IgD-negative memory B cell (primary cell): ENCODE measurements at regions not wholly inside any gene's neighbourhood (a gene's known extent, or its start where the extent isn't known, plus 50 kb on each side); places are given as distances from the start of the nearest gene placed in this dataset.

Source experiments
- H3K27ac Mint-ChIP-seq, 3 donors: one replicate each; pipeline ENCODE4 v1.8.0; 2020 to 2022; ENCODE audit warnings: mild to moderate bottlenecking in 3 of 3, mixed read lengths in 3 of 3, moderate library complexity in 1 of 3
- H3K27me3 Mint-ChIP-seq: one replicate; pipeline ENCODE4 v1.8.0; 2021; ENCODE audit warnings: mixed read lengths
- H3K36me3 Mint-ChIP-seq: one replicate; pipeline ENCODE4 v1.8.0; 2020; ENCODE audit warnings: mild to moderate bottlenecking, mixed read lengths
- H3K4me1 Mint-ChIP-seq, 3 donors: one replicate each; pipeline ENCODE4 v1.8.0; 2020 to 2022; ENCODE audit warnings: mixed read lengths in 3 of 3, mild to moderate bottlenecking in 1 of 3
- H3K4me3 Mint-ChIP-seq, 4 donors: one replicate each; pipeline ENCODE4 v1.8.0; 2020 to 2022; ENCODE audit warnings: mild to moderate bottlenecking in 4 of 4, mixed read lengths in 4 of 4, moderate library complexity in 3 of 4
- H3K9me3 Mint-ChIP-seq, 3 donors: one replicate each; pipeline ENCODE4 v1.8.0; 2020 to 2021; ENCODE audit warnings: mixed read lengths in 3 of 3, mild to moderate bottlenecking in 1 of 3

DNA sequence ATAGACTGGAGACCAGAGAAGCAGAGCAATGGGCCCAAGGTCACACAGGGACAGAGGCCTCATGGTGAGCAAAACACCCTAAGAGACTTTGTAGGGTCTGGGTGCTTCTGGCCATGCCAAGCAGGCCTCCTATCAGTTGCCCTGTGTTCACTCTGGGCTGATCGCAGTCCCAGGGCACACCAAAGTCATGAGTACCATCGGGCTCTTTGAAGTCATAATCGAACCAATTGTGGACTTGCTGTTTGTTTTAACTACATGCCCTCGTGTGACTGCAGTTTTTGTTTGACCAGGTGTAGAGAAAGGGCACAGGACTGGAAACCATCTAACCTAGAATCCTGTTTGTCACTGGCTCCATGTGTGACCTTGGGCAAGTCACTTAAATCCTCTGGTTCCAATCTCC, 172.5 kb upstream of the CPEB2 start:
- no peaks in the 10 kb centered on the region for H3K4me1 Mint-ChIP-seq
- no peak overlapping the region for H3K27ac Mint-ChIP-seq
- peaks cover 0 to 2% (median 0%) of the 10 kb centered on the region in 3 donors for H3K9me3 Mint-ChIP-seq

DNA sequence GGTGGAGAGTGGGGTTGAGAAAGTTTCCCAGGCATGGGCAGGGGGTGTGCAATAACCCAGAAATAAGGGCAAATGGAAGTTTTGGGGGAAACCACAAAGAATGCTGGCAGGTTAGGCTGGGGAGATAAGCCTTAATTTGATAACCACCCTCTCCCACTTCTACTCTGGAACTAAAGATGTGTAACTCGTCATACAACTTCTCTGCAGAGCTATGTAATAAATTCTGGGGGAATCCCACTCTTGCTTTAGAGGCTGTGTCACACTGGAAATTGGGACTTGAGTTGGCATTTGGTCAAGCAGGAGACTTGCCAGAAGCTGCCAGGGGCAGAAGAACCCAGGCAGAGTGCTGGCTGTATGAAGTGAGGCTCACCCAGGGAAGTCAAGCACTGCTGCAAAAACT, 170.9 kb upstream of the CPEB2 start:
- Mint-ChIP-seq H3K4me1 (no peaks in the 10 kb centered on the region), H3K36me3 (peaks cover 1% of the 10 kb centered on the region), H3K9me3 (peaks cover 0 to 2% (median 0%) of the 10 kb centered on the region in 3 donors), H3K27ac (no peak overlapping the region), H3K27me3 (no peaks in the 10 kb centered on the region), H3K4me3 (no peak overlapping the region)

More for the DNA sequence above, 172.5 kb upstream of the CPEB2 start:
- H3K4me3 Mint-ChIP-seq: no peak overlapping the region
- H3K27me3 Mint-ChIP-seq: peaks cover 2% of the 10 kb centered on the region
- H3K36me3 Mint-ChIP-seq: peaks cover 1% of the 10 kb centered on the region

DNA sequence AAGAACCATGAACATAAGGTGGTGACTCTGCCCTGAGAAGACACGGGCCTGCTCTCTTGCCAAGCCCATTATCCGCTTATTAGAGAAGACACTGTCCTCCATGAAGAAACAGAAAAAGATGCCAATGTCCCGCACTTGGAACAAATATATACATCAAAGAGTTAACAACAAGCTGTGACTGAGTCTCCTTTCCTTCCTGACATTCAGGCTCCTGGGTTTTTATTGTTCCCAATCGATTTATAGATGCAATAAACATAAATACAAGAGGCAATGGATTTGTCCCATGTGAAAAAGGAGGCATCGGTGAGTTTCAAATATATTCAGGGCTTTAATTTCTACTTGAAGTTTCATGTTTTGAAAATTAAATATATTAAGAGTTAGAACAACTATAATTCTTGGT, 169.2 kb upstream of the CPEB2 start:
- Mint-ChIP-seq H3K4me1 (peaks cover 0 to 2% (median 0%) of the 10 kb centered on the region in 3 donors), H3K4me3 (no peak overlapping the region), H3K9me3 (peaks cover 0 to 2% (median 0%) of the 10 kb centered on the region in 3 donors), H3K27ac (no peak overlapping the region), H3K27me3 (no peaks in the 10 kb centered on the region), H3K36me3 (peaks cover 1% of the 10 kb centered on the region)

DNA sequence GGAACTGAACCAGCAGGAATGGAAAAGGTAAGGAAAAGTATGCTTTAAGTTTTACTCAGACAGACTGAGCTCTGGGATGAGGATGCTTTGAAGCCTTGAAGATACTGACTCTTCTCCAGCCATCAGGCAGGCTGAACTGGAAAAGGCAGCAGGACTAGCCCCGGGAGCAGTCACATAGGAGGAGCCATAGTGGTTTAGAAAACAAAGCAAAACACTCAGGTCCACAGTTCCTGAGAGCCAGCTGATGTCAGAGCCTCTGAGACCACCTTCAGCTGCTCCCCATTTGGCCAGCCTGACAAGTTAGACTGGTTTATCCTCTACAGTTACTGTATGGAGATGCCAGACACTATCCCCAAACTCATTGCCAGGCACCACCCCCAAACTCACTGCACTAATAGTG, 167.9 kb upstream of the CPEB2 start:
- peaks cover 1% of the 10 kb centered on the region for H3K36me3 Mint-ChIP-seq
- H3K4me1 Mint-ChIP-seq: peaks cover 0 to 2% (median 0%) of the 10 kb centered on the region in 3 donors
- H3K9me3 Mint-ChIP-seq: peaks cover 0 to 2% (median 0%) of the 10 kb centered on the region in 3 donors
- H3K4me3 Mint-ChIP-seq: no peak overlapping the region
- H3K27ac Mint-ChIP-seq: no peak overlapping the region
- no peaks in the 10 kb centered on the region for H3K27me3 Mint-ChIP-seq

DNA sequence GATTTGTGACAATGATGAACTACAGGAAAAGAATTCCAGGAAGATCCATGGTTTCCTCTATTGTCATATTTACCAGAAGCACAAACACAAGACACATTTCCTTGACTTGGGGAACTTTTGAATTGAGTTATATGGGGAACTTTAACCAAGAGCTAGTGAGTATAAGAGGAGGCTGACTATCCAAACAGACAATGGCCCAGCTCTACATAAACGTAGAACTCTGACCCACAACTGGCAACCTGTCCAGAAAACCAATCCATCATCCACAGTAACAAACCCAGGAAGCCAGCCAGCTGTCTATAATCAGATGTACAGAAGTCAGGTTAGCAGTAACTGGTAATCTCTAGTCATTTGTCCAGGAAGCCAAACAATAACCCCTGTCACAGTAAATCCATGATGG, 167.0 kb upstream of the CPEB2 start:
- Mint-ChIP-seq H3K27ac (peak overlapping the region in 1 of 3 donors; percentile 56), H3K36me3 (peaks cover 1% of the 10 kb centered on the region), H3K9me3 (peaks cover 0 to 2% (median 0%) of the 10 kb centered on the region in 3 donors), H3K4me1 (peaks cover 0 to 2% (median 0%) of the 10 kb centered on the region in 3 donors), H3K27me3 (no peaks in the 10 kb centered on the region), H3K4me3 (no peak overlapping the region)

DNA sequence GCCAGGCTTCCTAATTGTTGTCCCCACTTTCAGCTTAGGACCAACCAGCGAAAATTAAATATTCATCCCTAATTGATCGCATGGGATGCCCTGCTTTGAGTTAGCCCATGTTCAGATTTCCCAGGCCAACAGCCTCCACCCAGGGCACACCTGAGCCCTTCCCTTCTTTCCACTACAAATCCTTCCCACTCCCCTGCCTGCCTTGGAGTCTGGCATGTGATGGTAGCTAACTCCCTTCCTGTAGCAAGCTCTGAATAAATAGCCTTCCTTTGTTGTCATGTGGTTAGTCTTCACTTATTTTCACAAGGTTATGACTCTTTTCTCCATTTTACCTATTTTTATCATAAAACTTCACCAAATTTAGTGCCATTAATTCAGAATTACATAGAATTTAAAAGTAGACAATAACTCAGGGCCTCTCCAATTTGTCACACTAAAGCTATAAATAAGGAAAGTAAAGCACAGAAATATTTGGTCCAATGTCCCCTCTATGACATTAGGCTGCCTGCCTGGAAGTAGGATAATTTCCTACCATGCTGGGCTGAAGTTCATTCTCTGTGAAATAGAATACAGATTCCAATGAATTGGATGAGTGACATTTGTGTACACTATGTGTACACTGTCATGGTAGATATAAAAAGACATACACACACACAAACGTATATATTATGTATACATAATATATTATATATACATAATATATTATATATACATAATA, 166.4 kb upstream of the CPEB2 start:
- peaks cover 0 to 2% (median 0%) of the 10 kb centered on the region in 3 donors for H3K4me1 Mint-ChIP-seq
- peaks cover 1% of the 10 kb centered on the region for H3K36me3 Mint-ChIP-seq
- no peak overlapping the region for H3K4me3 Mint-ChIP-seq
- H3K9me3 Mint-ChIP-seq: peaks cover 0 to 2% (median 0%) of the 10 kb centered on the region in 3 donors
- H3K27ac Mint-ChIP-seq: no peak overlapping the region
- no peaks in the 10 kb centered on the region for H3K27me3 Mint-ChIP-seq

DNA sequence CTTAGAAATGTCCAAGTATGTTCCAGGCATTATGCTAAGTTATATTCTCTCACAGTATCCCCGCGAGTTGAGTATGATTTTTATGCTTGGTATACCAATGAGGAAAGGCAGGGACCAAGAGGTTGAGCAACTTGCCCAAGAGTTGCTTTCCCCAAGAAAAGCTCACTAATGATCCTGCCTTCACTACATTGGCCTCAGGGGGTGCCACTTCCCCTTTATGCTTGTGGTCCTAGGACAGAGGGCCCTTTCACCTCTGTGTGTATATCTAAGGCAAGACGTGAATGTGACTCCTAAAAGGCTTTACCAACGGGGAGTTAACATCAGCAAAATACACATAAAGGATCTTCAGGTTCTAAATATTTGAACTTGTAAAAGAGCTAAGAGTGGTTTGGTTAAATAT, 164.4 kb upstream of the CPEB2 start:
- Mint-ChIP-seq H3K27me3 (no peaks in the 10 kb centered on the region), H3K4me3 (no peak overlapping the region), H3K27ac (no peak overlapping the region), H3K9me3 (peaks cover 0 to 2% (median 0%) of the 10 kb centered on the region in 3 donors), H3K4me1 (peaks cover 0 to 2% (median 0%) of the 10 kb centered on the region in 3 donors), H3K36me3 (peaks cover 1% of the 10 kb centered on the region)

DNA sequence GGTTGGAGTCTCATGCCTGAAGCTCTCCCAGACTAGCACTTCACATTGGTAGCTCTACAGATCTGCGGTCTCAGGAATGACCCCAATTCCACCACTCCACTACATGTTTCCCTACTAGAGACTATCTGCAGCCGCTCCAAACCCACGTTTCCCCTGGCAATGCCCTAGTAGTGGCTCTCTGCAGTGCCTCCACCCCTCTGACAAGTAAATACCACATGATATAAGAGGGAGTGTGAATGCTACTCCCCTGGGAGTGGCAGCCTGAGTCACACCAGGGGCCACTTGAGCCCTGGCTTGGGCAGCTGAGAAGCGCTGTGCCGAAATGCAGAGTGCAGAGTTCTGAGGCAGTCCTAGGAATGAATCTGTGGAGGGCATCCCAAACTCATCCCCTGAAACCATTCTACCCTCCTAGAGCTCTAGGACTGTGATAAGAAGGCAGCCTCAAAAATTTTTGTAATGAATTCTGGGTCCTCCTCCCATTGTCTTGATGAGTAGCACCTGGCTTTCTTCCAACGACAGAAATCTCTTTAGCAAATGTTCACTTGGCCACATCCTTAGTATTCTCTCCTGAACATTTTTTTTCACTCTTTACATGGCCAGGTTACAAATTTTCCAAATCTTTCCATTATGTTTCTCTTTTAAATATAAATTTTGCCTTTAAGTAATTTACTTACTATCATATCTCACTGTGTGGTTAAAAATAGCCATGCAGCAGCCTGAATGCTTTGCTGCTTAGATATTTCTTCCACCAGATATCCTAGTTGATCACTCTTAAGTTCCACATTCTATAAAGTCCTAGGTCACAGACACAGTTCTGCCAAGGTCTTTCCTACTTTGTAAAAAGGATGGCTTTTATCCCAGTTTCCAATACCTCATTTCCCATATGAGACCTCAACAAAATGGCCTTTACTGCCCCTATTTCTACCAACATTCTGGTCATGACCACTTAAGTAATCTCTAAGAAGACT, 160.2 kb upstream of the CPEB2 start:
- peaks cover 0 to 2% (median 0%) of the 10 kb centered on the region in 3 donors for H3K4me1 Mint-ChIP-seq
- H3K9me3 Mint-ChIP-seq: peaks cover 0 to 2% (median 0%) of the 10 kb centered on the region in 3 donors
- H3K36me3 Mint-ChIP-seq: no peaks in the 10 kb centered on the region
- H3K27me3 Mint-ChIP-seq: peaks cover under 1% of the 10 kb centered on the region
- H3K4me3 Mint-ChIP-seq: no peak overlapping the region
- no peak overlapping the region for H3K27ac Mint-ChIP-seq

DNA sequence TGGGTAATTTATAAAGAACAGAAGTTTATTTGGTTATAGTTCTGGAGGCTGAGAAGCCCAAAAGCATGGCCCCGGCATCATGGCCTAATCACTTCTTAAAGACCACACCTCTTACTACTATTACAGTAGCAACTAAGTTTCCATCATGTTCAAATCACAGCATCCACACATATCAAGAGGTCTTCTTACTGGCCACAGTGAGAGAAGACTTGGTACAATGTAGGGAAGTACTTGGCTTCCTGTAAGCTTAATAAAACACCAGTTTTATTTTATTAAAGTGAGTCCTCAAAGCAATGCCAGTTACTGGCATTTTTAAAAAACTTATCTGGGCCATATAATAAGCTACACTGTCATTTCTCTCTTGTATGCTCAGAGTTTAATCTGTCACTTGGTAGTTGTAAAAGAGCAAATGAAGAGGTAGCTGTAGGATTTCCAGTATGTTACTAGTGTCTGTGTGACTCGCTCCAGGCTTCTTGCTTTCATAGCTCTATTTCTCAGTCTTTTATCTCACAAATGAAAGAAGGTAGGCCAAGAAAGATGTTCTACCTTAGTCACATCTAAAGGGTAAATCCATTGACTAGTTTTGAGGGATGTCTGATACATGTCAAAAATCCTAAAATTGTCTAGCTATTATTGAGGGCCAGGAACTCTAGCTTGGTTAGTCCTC, 159.2 kb upstream of the CPEB2 start:
- H3K4me1 Mint-ChIP-seq: peaks cover 0 to 5% (median 2%) of the 10 kb centered on the region in 3 donors
- H3K27ac Mint-ChIP-seq: no peak overlapping the region
- no peaks in the 10 kb centered on the region for H3K36me3 Mint-ChIP-seq
- H3K27me3 Mint-ChIP-seq: peaks cover 2% of the 10 kb centered on the region
- H3K4me3 Mint-ChIP-seq: no peak overlapping the region
- H3K9me3 Mint-ChIP-seq: peaks cover 0 to 2% (median 0%) of the 10 kb centered on the region in 3 donors

DNA sequence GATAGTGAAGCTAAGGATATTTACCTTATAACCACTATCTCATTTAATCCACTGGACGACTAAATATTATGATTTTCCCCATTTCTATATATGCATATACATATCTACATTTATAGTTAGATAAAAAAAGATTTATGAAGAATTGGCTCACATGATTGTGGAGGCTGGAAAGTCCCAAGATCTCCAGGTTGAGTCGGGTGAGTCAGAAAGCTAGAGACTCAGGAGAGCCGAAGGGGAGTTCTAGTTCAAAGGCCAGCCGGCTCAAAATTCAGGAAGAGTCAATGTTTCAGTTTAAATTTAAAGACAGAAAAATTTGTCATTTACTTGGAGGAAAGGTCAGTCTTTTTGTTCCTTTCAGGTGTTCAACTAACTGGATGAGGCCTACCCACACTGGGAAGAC, 158.2 kb upstream of the CPEB2 start:
- H3K27me3 Mint-ChIP-seq: peaks cover 2% of the 10 kb centered on the region
- no peak overlapping the region for H3K27ac Mint-ChIP-seq
- H3K9me3 Mint-ChIP-seq: peaks cover 0 to 2% (median 0%) of the 10 kb centered on the region in 3 donors
- H3K36me3 Mint-ChIP-seq: no peaks in the 10 kb centered on the region
- H3K4me1 Mint-ChIP-seq: peaks cover 2 to 8% (median 7%) of the 10 kb centered on the region in 3 donors
- no peak overlapping the region for H3K4me3 Mint-ChIP-seq

DNA sequence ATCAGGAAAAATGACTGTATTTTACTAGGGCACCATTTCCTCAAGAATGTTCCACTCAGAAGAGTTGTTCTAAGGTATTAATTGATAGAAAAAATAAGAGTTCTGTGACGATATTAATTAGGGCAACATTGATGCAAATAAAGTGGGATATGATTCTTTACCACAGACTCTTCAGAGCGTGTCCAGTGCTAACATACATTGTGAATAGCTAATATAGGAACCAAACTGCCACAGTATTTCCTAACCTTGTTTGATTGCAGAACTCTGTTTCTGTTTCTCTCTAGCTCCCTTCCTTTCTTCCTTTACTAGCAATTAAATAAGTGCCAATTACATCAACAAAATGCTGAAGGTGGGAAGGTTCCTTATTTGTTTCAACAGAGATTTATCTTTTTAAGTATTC, 154.1 kb upstream of the CPEB2 start:
- Mint-ChIP-seq H3K36me3 (no peaks in the 10 kb centered on the region), H3K27me3 (peaks cover 5% of the 10 kb centered on the region), H3K9me3 (peaks cover 0 to 4% (median 2%) of the 10 kb centered on the region in 3 donors), H3K27ac (no peak overlapping the region), H3K4me3 (no peak overlapping the region), H3K4me1 (peaks cover 2 to 8% (median 7%) of the 10 kb centered on the region in 3 donors)

DNA sequence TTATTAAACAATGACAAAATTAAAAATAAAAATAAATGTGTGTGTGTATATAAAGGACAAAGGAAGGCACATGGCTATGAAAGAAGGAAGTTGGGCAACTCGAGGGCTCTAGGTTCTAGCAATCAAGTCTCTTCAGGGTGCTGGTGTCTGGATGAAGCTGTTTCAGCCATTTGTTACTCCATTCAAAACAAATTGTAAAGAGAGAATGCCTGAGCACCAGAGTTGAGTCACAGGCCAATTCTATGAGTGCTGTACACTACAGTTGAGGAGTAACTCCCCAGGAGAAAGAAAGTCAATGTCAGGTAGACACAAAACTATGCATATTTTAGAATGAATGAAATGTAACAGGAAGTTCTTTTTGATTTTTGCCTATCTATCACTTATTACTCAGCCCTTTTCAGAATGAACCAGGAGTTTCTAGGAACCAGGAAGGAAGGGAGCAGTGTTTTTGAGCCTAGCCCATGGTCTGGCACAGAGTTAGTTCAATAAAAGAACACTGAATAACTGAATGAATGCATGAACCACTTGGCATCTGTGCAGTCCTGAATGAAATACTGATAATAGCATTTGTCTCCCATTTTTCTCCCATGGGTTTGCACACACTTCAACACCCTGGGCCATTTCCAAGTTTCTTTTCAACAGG, 151.7 kb upstream of the CPEB2 start:
- Mint-ChIP-seq H3K36me3 (peaks cover 4% of the 10 kb centered on the region), H3K9me3 (peaks cover 0 to 4% (median 2%) of the 10 kb centered on the region in 3 donors), H3K27me3 (peaks cover 8% of the 10 kb centered on the region), H3K4me3 (no peak overlapping the region), H3K4me1 (peaks cover 2 to 8% (median 7%) of the 10 kb centered on the region in 3 donors), H3K27ac (no peak overlapping the region)

DNA sequence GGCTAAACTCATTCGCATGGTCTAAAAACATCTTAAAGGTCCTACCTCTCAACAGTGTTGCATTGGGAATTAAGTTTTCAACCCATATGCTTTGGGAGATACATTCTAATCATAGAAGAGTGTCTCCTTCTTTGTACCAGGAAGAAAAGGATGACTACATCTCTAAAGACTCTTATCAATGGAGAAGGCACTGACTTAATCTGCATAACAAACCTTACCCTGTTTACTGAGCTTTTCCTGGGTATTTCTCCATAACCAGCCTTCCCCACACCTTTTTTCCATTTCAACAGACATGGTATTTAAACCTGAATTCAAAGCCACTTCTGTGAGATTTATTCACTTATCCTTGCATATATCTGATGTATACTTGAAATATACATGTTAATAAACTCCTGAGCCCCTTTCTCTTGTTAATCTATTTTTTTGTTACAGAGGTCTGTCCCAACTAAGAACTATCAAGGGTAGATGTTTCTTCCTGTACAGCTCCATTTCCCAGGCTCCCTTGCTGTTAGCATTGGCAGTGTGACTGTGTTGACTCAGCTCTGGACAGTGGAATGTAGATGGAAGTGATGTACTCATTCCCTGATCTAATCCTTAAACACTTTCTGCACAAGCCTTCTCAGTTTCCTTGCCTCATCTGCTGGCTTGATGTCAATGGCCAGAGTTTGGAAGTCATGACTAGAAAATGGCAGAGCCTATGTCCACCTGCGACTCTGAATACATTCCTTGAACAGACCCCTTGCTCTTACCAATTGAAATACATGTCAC, 148.9 kb upstream of the CPEB2 start:
- no peak overlapping the region for H3K4me3 Mint-ChIP-seq
- peaks cover 0 to 4% (median 2%) of the 10 kb centered on the region in 3 donors for H3K9me3 Mint-ChIP-seq
- H3K4me1 Mint-ChIP-seq: peaks cover under 1 to 2% (median 2%) of the 10 kb centered on the region in 3 donors
- H3K36me3 Mint-ChIP-seq: peaks cover 5% of the 10 kb centered on the region
- peaks cover 8% of the 10 kb centered on the region for H3K27me3 Mint-ChIP-seq
- H3K27ac Mint-ChIP-seq: no peak overlapping the region

DNA sequence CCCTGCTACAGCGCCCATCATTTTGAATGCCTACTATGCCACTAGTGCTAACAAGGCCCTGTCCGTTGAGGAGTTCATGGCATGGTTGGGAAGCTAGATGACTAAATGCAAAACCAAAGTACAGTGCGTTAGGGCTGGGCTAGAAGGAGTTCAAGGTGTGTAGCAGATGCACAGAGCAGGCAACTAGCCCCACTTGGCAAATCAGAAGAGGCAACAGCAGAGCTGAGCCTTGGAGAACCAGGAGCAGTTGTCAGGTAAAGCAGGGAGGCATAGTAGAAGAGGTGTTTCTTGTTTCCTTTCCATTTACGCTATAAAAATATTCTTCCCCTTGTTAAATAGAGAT, 146.6 kb upstream of the CPEB2 start:
- no peak overlapping the region for H3K27ac Mint-ChIP-seq
- H3K27me3 Mint-ChIP-seq: peaks cover 8% of the 10 kb centered on the region
- H3K4me3 Mint-ChIP-seq: peak overlapping the region in 1 of 4 donors; percentile 5
- H3K4me1 Mint-ChIP-seq: peaks cover 0 to 2% (median 0%) of the 10 kb centered on the region in 3 donors
- H3K9me3 Mint-ChIP-seq: peaks cover 0 to 4% (median 2%) of the 10 kb centered on the region in 3 donors
- H3K36me3 Mint-ChIP-seq: peaks cover 5% of the 10 kb centered on the region
